GM19043 (cell line): ENCODE measurements at regions not wholly inside any gene's neighbourhood (a gene's known extent, or its start where the extent isn't known, plus 50 kb on each side); places are given as distances from the start of the nearest gene placed in this dataset.

Source experiments
- ATAC-seq: cut with Tn5 transposase; IDR thresholded peaks from one replicate; pipeline ENCODE4 v1.9.1; 2021; ENCODE audit warnings: low read depth; ENCODE audit not compliant: unreplicated experiment

- ATAC-seq = no peak
Measured at GRCh38 chr18:32621034-32621433, 150.4 kb upstream of the GAREM1 start.

DNA sequence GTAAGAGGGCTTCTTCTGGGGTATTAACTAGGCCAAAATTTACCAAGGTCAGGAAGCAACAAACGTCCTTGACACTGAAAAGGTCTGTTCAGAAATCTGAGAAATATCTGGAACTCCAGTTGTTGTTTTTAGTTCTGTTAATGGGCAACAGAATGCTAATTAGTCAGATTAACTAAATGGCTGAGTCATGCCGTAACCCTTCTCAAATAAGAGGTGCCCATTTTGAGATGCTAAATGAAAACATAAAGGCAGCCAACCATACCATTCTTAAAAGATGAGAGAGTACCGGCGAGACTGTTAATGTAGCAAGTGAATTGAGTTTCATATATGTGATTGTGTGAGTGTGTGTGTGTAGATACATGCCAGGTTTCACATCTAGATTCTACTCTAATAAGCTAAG lies 147.9 kb upstream of the GAREM1 start:
- no peak for ATAC-seq

GRCh38 chr18:32613821-32614220 lies 143.1 kb upstream of the GAREM1 start:
- no peak for ATAC-seq

- no peak for ATAC-seq
Measured at GRCh38 chr18:32612651-32613050, 142.0 kb upstream of the GAREM1 start.

GRCh38 chr18:32610176-32610575 lies 139.5 kb upstream of the GAREM1 start:
- ATAC-seq = no peak

DNA sequence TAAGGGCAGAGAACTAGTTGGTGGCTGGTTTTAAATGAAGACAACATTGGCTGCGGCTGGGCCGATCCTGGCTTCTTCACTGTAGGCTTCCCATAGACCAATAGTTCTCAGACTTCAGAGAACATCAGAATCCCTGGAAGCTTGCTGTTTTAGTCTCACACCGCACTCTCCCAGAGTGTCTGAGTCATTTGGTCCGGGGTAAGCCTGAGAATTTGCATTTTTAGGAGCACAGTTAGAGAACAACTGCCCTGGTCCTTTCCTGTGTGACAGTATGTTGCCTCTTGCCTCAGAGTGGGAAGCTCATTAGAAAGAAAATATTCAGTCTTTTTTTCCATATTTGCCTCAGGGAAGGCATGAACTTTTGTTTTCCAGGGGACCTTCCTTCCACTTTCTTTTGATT lies 137.1 kb upstream of the GAREM1 start:
- no peak for ATAC-seq

DNA sequence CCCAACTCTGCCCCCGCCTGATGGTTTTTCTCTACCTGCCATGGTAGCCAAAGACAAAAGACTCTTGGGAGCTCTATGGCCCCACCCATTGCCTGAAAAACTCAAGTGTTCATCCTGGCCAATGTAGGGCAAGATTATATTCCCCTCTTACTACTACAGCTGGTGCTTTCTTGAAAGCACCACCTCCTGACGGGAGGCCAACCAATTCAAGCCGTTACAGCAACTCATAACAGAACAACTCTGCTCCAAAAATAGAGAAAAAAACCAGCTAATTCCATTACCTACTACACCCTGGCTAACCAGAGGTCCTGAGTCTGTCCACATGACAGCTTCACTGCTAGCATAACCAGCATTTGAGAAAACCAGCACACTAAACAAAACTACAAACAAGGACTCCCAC lies 127.5 kb upstream of the GAREM1 start:
- no peak for ATAC-seq

DNA sequence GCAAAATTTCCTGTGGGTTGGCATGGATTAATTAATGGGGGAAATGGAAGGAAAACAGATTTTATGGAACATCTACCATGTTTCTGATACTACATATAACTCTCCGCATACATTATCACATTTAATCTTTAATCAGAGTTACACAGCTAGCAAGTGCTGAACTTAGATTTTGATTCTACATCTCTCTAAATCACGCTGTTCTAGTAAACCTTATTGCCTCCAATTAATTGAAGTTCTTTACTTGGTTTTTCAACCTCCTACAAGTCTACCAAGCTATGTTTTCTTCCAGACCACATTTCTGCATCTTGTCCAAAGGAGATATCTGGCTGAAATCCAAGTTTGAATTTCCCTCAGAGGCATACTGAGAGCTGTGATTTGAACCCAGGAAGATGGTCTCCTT lies 125.8 kb upstream of the GAREM1 start:
- no peak for ATAC-seq

GRCh38 chr18:32595832-32596231 lies 125.2 kb upstream of the GAREM1 start:
- ATAC-seq = no peak

DNA sequence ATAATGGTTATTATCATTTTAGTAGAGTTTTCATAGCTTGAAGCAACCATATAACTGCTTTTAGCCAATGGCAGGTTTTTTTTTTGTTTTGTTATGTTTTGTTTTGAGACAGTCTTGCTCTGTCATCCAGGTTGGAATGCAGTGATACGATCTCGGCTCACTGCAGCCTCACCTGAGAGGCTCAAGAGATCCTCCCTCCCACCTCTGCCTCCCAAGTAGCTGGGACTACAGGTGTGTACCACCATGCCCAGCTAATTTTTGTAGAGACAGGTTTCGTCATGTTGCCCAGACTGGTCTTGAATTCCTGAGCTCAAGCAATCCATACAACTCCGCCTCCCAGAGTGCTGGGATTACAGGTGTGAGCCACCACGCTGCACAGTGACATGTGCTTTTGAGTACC lies 117.5 kb upstream of the GAREM1 start:
- ATAC-seq = no peak

- no peak for ATAC-seq
Measured at GRCh38 chr18:32583431-32583830, 112.7 kb upstream of the GAREM1 start.

- ATAC-seq = no peak
Measured at GRCh38 chr18:32582455-32582854, 111.8 kb upstream of the GAREM1 start.

DNA sequence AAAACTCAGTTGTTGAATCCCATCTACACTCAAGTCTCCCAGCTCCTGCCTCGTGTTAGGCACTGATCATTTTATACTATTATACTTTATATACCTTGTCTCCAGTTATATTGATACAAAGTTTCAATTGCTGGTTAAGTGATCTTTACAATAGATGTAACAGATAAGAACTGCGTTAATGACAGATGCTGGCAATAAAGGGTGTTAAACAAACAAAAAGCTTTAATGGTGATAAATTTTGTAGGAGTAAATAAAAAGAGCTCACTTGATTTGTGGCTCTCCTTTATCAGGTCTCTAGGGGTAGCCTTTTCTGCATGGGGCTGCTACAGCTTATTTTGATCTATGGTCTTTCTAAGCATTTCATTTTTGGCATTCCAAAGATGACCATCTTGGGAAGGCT lies 106.9 kb upstream of the GAREM1 start:
- ATAC-seq = no peak

DNA sequence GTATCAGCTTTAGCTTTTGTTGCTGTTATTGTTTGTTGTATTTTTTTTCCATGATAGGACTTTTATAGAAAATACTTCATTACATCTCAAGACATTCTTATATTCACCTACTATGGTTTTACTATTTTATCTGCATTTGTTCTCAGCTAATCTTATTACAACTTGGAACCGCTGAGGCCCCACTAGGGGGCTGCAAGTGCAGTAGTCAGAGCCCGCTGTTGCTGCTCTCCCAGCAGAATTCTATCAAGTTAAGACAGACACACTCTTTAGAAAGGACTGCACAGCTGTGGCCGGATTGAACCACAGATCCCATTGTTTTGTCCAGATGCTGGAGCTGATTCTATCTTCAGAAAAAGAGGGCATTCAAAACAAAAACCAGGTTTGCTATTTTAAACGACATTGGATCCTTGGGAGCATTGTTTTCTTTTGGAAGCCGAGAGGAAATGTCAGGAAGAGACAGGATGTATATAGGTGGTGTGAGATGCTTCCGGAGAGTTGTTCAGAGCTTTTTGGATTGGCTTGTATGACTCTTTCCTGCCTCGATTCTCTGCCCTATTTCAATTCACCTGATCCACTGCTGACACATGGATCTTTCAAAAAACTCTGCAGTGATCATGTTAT lies 105.7 kb upstream of the GAREM1 start:
- no peak for ATAC-seq

GRCh38 chr18:32566960-32567359 lies 96.3 kb upstream of the GAREM1 start:
- ATAC-seq = no peak

DNA sequence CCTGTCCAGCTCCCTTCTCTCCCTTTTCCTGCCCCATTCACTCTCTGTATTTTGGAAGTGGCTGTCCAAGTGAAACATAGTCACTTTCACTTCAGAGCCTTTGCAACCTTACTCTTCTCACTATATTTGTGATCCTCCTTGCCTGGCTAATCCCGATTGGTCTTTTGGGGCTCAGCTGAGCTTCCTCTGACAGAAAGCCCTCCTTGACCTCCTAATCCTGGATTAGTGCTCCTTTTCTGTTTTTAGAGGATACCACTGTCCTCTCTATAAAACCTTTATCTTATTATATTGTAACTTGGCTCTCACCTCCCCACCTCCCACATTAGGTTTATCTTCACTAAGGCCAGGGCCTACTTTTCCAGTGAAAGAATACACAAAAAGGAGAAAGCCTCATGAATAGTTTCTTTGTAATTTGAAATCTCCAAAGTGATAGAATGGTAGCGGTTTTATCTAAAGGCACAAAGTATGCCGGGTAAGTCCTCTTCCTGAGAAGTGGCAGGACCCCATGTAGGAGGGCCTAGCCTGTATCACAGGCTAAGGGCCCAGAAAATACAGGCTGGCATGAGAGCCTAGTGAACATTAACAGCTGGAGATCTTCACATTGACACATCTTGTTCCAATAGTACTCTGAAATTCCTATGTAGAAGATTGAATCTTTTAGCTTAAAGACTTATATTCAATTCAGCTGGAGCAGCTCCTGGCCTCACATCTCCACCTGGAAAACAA lies 83.1 kb upstream of the GAREM1 start:
- no peak for ATAC-seq

- ATAC-seq = no peak
Measured at GRCh38 chr18:32553174-32553573, 82.5 kb upstream of the GAREM1 start.

GRCh38 chr18:32552421-32553030 lies 81.8 kb upstream of the GAREM1 start:
- peak; percentile 77 for ATAC-seq

- ATAC-seq = no peak
Measured at GRCh38 chr18:32550963-32551362, 80.3 kb upstream of the GAREM1 start.

GRCh38 chr18:32549248-32550110 lies 78.8 kb upstream of the GAREM1 start:
- ATAC-seq = peak; percentile 78

DNA sequence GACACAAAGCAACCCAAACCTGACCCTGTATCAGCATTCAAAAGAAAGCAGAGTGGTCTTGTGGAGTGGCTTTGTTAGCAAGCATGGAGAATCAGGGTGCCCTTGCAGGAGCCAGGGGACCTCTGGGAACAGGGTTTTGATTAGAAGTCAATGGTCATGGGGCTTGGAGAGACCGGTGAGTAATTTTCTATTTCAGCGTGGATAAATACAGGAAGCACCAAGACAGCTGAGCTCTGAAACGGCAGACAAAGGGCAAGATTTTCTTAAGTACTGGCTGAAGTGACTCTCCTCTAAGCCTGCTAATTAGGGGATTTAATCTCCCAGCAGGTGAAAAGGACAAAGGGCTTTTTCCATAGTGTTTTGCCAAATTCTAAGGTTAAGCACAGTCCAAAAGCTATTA lies 78.0 kb upstream of the GAREM1 start:
- ATAC-seq = no peak
